Caco-2 (cell line): ENCODE measurements at regions not wholly inside any gene's neighbourhood (a gene's known extent, or its start where the extent isn't known, plus 50 kb on each side); places are given as distances from the start of the nearest gene placed in this dataset.

ENCODE experiments used
- BruUV-seq: library from RNA; stranded (reverse); fragments of 400-500 nt; replicated peaks from 2 replicates; lab custom pipeline; 2021; lab: Mats Ljungman, UMichigan
- CTCF ChIA-PET: fragments of 300-600 bp; sonication (Branson Sonifier 250); formaldehyde crosslinking; loops from one replicate; lab custom pipeline; 2022; ENCODE audit warnings: antibody characterized with exemption; lab: Charles Lee
- POLR2A ChIA-PET: fragments of 300-600 bp; sonication (Branson Sonifier 250); formaldehyde crosslinking; loops from one replicate; lab custom pipeline; 2022; ENCODE audit warnings: antibody characterized with exemption; lab: Charles Lee
- DNase-seq, 2 experiments: peaks; one replicate each; pipeline versions ENCODE4 v3.0.0 to v3.0.0-alpha.2; 2020 to 2022
- H3K27me3 ChIP-seq: replicated peaks from 2 replicates; pipeline ENCODE4 v1.6.0; 2011; ENCODE audit warnings: low read length; ENCODE audit not compliant: control insufficient read depth, insufficient read depth
- H3K36me3 ChIP-seq: 2 replicates; pipeline ENCODE4 v1.5.1; 2011; ENCODE audit warnings: low read length; ENCODE audit not compliant: control insufficient read depth, insufficient read depth
- H3K4me1 ChIP-seq: fragments of 250-450 bp; sonication (Bioruptor Pico); 2 replicates; pipeline ENCODE4 v1.5.1; 2020; ENCODE audit warnings: mild to moderate bottlenecking
- H3K4me3 ChIP-seq: 2 replicates; pipeline ENCODE4 v1.5.1; 2011; ENCODE audit warnings: low read depth, mild to moderate bottlenecking, control low read depth, low read length
- H3K9me3 ChIP-seq: fragments of 250-450 bp; sonication (Bioruptor Pico); 2 replicates; pipeline ENCODE4 v1.5.1; 2020; ENCODE audit warnings: mild to moderate bottlenecking, moderate library complexity
- H3K27ac Mint-ChIP-seq: one replicate; pipeline ENCODE4 v1.8.0; 2022; ENCODE audit warnings: mixed read lengths; ENCODE audit not compliant: unreplicated experiment
- H3K27me3 Mint-ChIP-seq: one replicate; pipeline ENCODE4 v1.8.0; 2022; ENCODE audit warnings: mixed read lengths; ENCODE audit not compliant: insufficient read depth, unreplicated experiment
- H3K36me3 Mint-ChIP-seq: one replicate; pipeline ENCODE4 v1.8.0; 2022; ENCODE audit warnings: mild to moderate bottlenecking, mixed read lengths; ENCODE audit not compliant: insufficient read depth, unreplicated experiment
- H3K4me1 Mint-ChIP-seq: one replicate; pipeline ENCODE4 v1.8.0; 2022; ENCODE audit warnings: low read depth, mixed read lengths; ENCODE audit not compliant: unreplicated experiment
- H3K4me3 Mint-ChIP-seq: one replicate; pipeline ENCODE4 v1.8.0; 2022; ENCODE audit warnings: mild to moderate bottlenecking, moderate library complexity, mixed read lengths; ENCODE audit not compliant: unreplicated experiment
- H3K9me3 Mint-ChIP-seq: one replicate; pipeline ENCODE4 v1.8.0; 2022; ENCODE audit warnings: mixed read lengths; ENCODE audit not compliant: unreplicated experiment
- CTCF ChIP-seq, 2 experiments: fragments of 200-600 bp in 1 of 2; IDR thresholded peaks; 1 replicate in 1 of 2; 2 replicates in 1 of 2; pipeline versions ENCODE4 v1.5.1 to v1.8.0; 2011 to 2022; ENCODE audit warnings: antibody characterized with exemption in 1 of 2, control low read depth in 1 of 2, inconsistent platforms in 1 of 2, low read depth in 1 of 2, low read length in 1 of 2, mild to moderate bottlenecking in 1 of 2, moderate library complexity in 1 of 2; ENCODE audit not compliant: insufficient read depth in 1 of 2, severe bottlenecking in 1 of 2, unreplicated experiment in 1 of 2
- intact Hi-C: fragments of 100-400 bp; cut with micrococcal nuclease; formaldehyde crosslinking; loops from one replicate; pipeline ENCODE4 v1.10.0; 2022; ENCODE audit not compliant: unreplicated experiment

- POLR2A ChIA-PET = interaction anchor here (0.6 kb wide), 1 partner anchor 719 kb away, joined by 6 read pairs; no protein-coding TSS in a partner anchor
- no peak overlapping the region for H3K27ac Mint-ChIP-seq
- H3K4me3 Mint-ChIP-seq = no peak overlapping the region
- no peaks in the 10 kb centered on the region; the same call in 1 of the 2 replicates for H3K36me3 ChIP-seq
- no peaks in the 10 kb centered on the region for H3K27me3 ChIP-seq
- intact Hi-C loops = no loop called here
- H3K36me3 Mint-ChIP-seq = peaks cover 6% of the 10 kb centered on the region
- H3K4me1 ChIP-seq = peaks cover 25% of the 10 kb centered on the region
- TF ChIP-seq CTCF (IDR thresholded peaks at IDR 0.05; ENCODE audit: insufficient read depth in 1 of 2, low read depth in 1 of 2, low read length in 1 of 2, severe bottlenecking in 1 of 2, unreplicated experiment in 1 of 2) = no peak
- CTCF ChIA-PET = no interaction called here
- no peaks in the 10 kb centered on the region for H3K9me3 ChIP-seq
- no TSS peak for BruUV-seq
- DNase-seq = no peak
- no peaks in the 10 kb centered on the region for H3K27me3 Mint-ChIP-seq
- H3K9me3 Mint-ChIP-seq = peaks cover 11% of the 10 kb centered on the region
- no peak overlapping the region for H3K4me3 ChIP-seq
- no peaks in the 10 kb centered on the region for H3K4me1 Mint-ChIP-seq
These were observed 287.8 kb downstream of the ZNF674 start for GRCh38 chrX:46257451-46257879.

GRCh38 chrX:46256875-46257274 lies 288.3 kb downstream of the ZNF674 start:
- BruUV-seq = no TSS peak
- TF ChIP-seq CTCF (IDR thresholded peaks at IDR 0.05; ENCODE audit: insufficient read depth in 1 of 2, low read depth in 1 of 2, low read length in 1 of 2, severe bottlenecking in 1 of 2, unreplicated experiment in 1 of 2) = no peak
- Mint-ChIP-seq H3K36me3 (peaks cover 6% of the 10 kb centered on the region), H3K4me3 (no peak overlapping the region), H3K27ac (no peak overlapping the region), H3K4me1 (no peaks in the 10 kb centered on the region), H3K27me3 (no peaks in the 10 kb centered on the region), H3K9me3 (peaks cover 11% of the 10 kb centered on the region)
- Histone ChIP-seq H3K9me3 (no peaks in the 10 kb centered on the region), H3K27me3 (no peaks in the 10 kb centered on the region), H3K4me1 (peaks cover 19% of the 10 kb centered on the region), H3K4me3 (no peak overlapping the region), H3K36me3 (no peaks in the 10 kb centered on the region; the same call in 1 of the 2 replicates)
- POLR2A ChIA-PET = interaction anchor here (0.6 kb wide), 1 partner anchor 720 kb away, joined by 6 read pairs; no protein-coding TSS in a partner anchor
- no peak for DNase-seq
- intact Hi-C loops = no loop called here
- CTCF ChIA-PET = no interaction called here

GRCh38 chrX:46255046-46255445 lies 290.2 kb downstream of the ZNF674 start:
- no peaks in the 10 kb centered on the region for H3K27me3 Mint-ChIP-seq
- no peak overlapping the region for H3K4me3 ChIP-seq
- no peak overlapping the region for H3K4me3 Mint-ChIP-seq
- H3K36me3 ChIP-seq = no peaks in the 10 kb centered on the region; the same call in 1 of the 2 replicates
- POLR2A ChIA-PET = no interaction called here
- no peaks in the 10 kb centered on the region for H3K27me3 ChIP-seq
- no peaks in the 10 kb centered on the region for H3K4me1 Mint-ChIP-seq
- TF ChIP-seq CTCF (IDR thresholded peaks at IDR 0.05; ENCODE audit: insufficient read depth in 1 of 2, low read depth in 1 of 2, low read length in 1 of 2, severe bottlenecking in 1 of 2, unreplicated experiment in 1 of 2) = no peak
- no peak for DNase-seq
- H3K36me3 Mint-ChIP-seq = peaks cover 6% of the 10 kb centered on the region
- H3K27ac Mint-ChIP-seq = no peak overlapping the region
- no TSS peak for BruUV-seq
- H3K9me3 Mint-ChIP-seq = peaks cover 11% of the 10 kb centered on the region
- CTCF ChIA-PET = no interaction called here
- peaks cover 11% of the 10 kb centered on the region; the same call in 1 of the 2 replicates for H3K4me1 ChIP-seq
- intact Hi-C loops = no loop called here
- no peaks in the 10 kb centered on the region for H3K9me3 ChIP-seq
